ENCODE measurements at regions not wholly inside any gene's neighbourhood (a gene's known extent, or its start where the extent isn't known, plus 50 kb on each side); places are given as distances from the start of the nearest gene placed in this dataset.

GRCh38 chr16:22633799-22634198, 123.1 kb downstream of the NPIPB5 start:
- TF ChIP-seq POLR2A (IDR thresholded peaks at IDR 0.05) (no peak), CTCF (IDR thresholded peaks at IDR 0.05) (no peak)

Data from right lobe of liver (tissue), 4 donors.